Upper lobe of left lung (tissue), 4 donors: ENCODE measurements at regions not wholly inside any gene's neighbourhood (a gene's known extent, or its start where the extent isn't known, plus 50 kb on each side); places are given as distances from the start of the nearest gene placed in this dataset.

Experiments
- CTCF ChIP-seq, 6 experiments: fragments of 450-650 bp in 4 of 6; fragments of 200-600 bp in 2 of 6; sonication (generic) in 2 of 6; IDR thresholded peaks; one replicate each; pipeline ENCODE4 v1.5.1; 2016 to 2019; ENCODE audit warnings: antibody characterized with exemption in 6 of 6
- POLR2A ChIP-seq, 4 donors: fragments of 450-650 bp; IDR thresholded peaks; one replicate each; pipeline ENCODE4 v1.5.1; 2016 to 2017; ENCODE audit warnings: antibody characterized with exemption in 4 of 4, mild to moderate bottlenecking in 2 of 4
- POLR2AphosphoS5 ChIP-seq, 2 donors: sonication (generic); formaldehyde crosslinking; IDR thresholded peaks; one replicate each; pipeline ENCODE4 v1.5.1; 2017; ENCODE audit warnings: antibody characterized with exemption in 2 of 2

GRCh38 chr12:107152315-107152714 lies 59.0 kb upstream of the CRY1 start:
- TF ChIP-seq CTCF (IDR thresholded peaks at IDR 0.05) (no peak), POLR2AphosphoS5 (IDR thresholded peaks at IDR 0.05) (no peak), POLR2A (IDR thresholded peaks at IDR 0.05) (no peak)
